Gastrocnemius medialis (tissue), 4 donors: ENCODE measurements at regions not wholly inside any gene's neighbourhood (a gene's known extent, or its start where the extent isn't known, plus 50 kb on each side); places are given as distances from the start of the nearest gene placed in this dataset.

Source experiments
- CTCF ChIP-seq, 5 experiments: fragments of 450-650 bp in 3 of 5; fragments of 200-600 bp in 2 of 5; sonication (generic) in 2 of 5; IDR thresholded peaks in 4 of 5; conservative IDR thresholded peaks in 1 of 5; 1 replicate in 4 of 5; 2 replicates in 1 of 5; pipeline ENCODE4 v1.5.1; 2016 to 2019; ENCODE audit warnings: antibody characterized with exemption in 5 of 5, mild to moderate bottlenecking in 3 of 5, moderate library complexity in 3 of 5
- POLR2A ChIP-seq, 2 donors: fragments of 450-650 bp; IDR thresholded peaks; one replicate each; pipeline ENCODE4 v1.6.1; 2017; ENCODE audit warnings: antibody characterized with exemption in 2 of 2, mild to moderate bottlenecking in 2 of 2, moderate library complexity in 2 of 2

- TF ChIP-seq POLR2A (IDR thresholded peaks at IDR 0.05) (no peak), CTCF (IDR thresholded peaks at IDR 0.05 in 4 of 5, conservative IDR thresholded peaks at IDR 0.05 in 1 of 5) (no peak)
Observed at GRCh38 chr10:123544986-123545385, 121.2 kb upstream of the GPR26 start.
